ENCODE measurements at regions not wholly inside any gene's neighbourhood (a gene's known extent, or its start where the extent isn't known, plus 50 kb on each side); places are given as distances from the start of the nearest gene placed in this dataset.

- no peak overlapping the region for H3K56ac ChIP-seq (ENCODE audit: insufficient read length, low read depth, low read length)
- H3K9me3 Mint-ChIP-seq: no peaks in the 10 kb centered on the region; a peak in 1 of 5 replicates
- H3K27me3 ChIP-seq (ENCODE audit: insufficient read depth, low read length): no peaks in the 10 kb centered on the region
- no peaks in the 10 kb centered on the region for H3K9me3 ChIP-seq (ENCODE audit: control insufficient read depth, low read depth, low read length)
- H3K79me2 ChIP-seq (ENCODE audit: insufficient read depth, low read length): no peaks in the 10 kb centered on the region
- H3K79me1 ChIP-seq (ENCODE audit: insufficient read depth, low read depth, low read length, poor library complexity, severe bottlenecking): no peaks in the 10 kb centered on the region
- DNase-seq: no peak
- peaks cover 30 to 36% of the 10 kb centered on the region in 2 experiments for H3K4me1 Mint-ChIP-seq
- H3K36me3 Mint-ChIP-seq (ENCODE audit: insufficient read depth in 1 of 3, low read depth in 3 of 3): no peaks in the 10 kb centered on the region; a peak in 1 of 7 replicates
- no peak overlapping the region for H2AK5ac ChIP-seq (ENCODE audit: insufficient read length, low read length)
- no peaks in the 10 kb centered on the region for H3K27me3 Mint-ChIP-seq (ENCODE audit: low read depth)
- no peak overlapping the region for H3K23ac ChIP-seq (ENCODE audit: insufficient read length, low read depth, low read length)
- no peak overlapping the region for H4K91ac ChIP-seq (ENCODE audit: insufficient read length, low read depth, low read length)
- H3K23me2 ChIP-seq (ENCODE audit: insufficient read length, low read depth, low read length, poor library complexity, severe bottlenecking): no peaks in the 10 kb centered on the region
- H3K4me2 ChIP-seq (ENCODE audit: insufficient read depth, insufficient read length, low read length): no peak overlapping the region
- no CpG with 5 or more reads among the region's 1 CpG for WGBS (ENCODE audit: extremely low coverage, insufficient read length, low lambda C conversion rate)
- H2BK12ac ChIP-seq (ENCODE audit: insufficient read length, low read depth, low read length): no peak overlapping the region
- no peak overlapping the region for H4K5ac ChIP-seq (ENCODE audit: insufficient read length, low read depth, low read length)
- H4K20me1 ChIP-seq (ENCODE audit: control insufficient read depth, insufficient read depth, insufficient read length): no peaks in the 10 kb centered on the region
- no peak overlapping the region for H3K27ac Mint-ChIP-seq
- no peak overlapping the region for H3K4me3 Mint-ChIP-seq
- H3K9ac ChIP-seq (ENCODE audit: extremely low read depth, insufficient read length, low read length): no peak overlapping the region
- no peak for TF ChIP-seq CTCF (conservative IDR thresholded peaks at IDR 0.05)
- no peak overlapping the region for H3K14ac ChIP-seq (ENCODE audit: insufficient read depth, low read length)
- H2AFZ ChIP-seq (ENCODE audit: low read length): no peak overlapping the region
- no peak overlapping the region for H3K4ac ChIP-seq (ENCODE audit: low read depth, low read length)
- H3T11ph ChIP-seq (ENCODE audit: low read length): no peak overlapping the region
- H3K4me1 ChIP-seq (ENCODE audit: insufficient read depth, low read length): no peaks in the 10 kb centered on the region; the same call in 1 of the 2 replicates
- H3K27ac ChIP-seq (ENCODE audit: insufficient read length, low read depth, low read length): no peak overlapping the region
- no peak overlapping the region for H2BK5ac ChIP-seq (ENCODE audit: insufficient read length, low read length)
- H2BK20ac ChIP-seq (ENCODE audit: low read depth, low read length, poor library complexity, severe bottlenecking): no peak overlapping the region
- no peak overlapping the region for H3K18ac ChIP-seq (ENCODE audit: insufficient read length, low read depth, low read length)
- no peak overlapping the region for H4K8ac ChIP-seq (replicated peaks; ENCODE audit: insufficient read length, low read depth, low read length)
- no peak overlapping the region for H2BK15ac ChIP-seq (ENCODE audit: low read depth, low read length)
- no peak overlapping the region for H2BK120ac ChIP-seq (ENCODE audit: low read depth, low read length, poor library complexity, severe bottlenecking)
Measured at GRCh38 chr3:40875581-40875980, 323.7 kb upstream of the CTNNB1 start.

Measured in H9 (cell line).